ENCODE measurements at regions not wholly inside any gene's neighbourhood (a gene's known extent, or its start where the extent isn't known, plus 50 kb on each side); places are given as distances from the start of the nearest gene placed in this dataset.

GRCh38 chr6:134691180-134691579 is 258.7 kb downstream of the ALDH8A1 start:
- H3K27ac ChIP-seq, result no peak overlapping the region
- no peak for DNase-seq
- no peaks in the 10 kb centered on the region for H3K9me3 ChIP-seq
- TF ChIP-seq EP300 (IDR thresholded peaks at IDR 0.05; ENCODE audit: low read depth), result no peak
- TF ChIP-seq POLR2AphosphoS5 (IDR thresholded peaks at IDR 0.05), result no peak
- TF ChIP-seq POLR2A (IDR thresholded peaks at IDR 0.05), result no peak
- no peak for TF ChIP-seq CTCF (IDR thresholded peaks at IDR 0.05)
- 69 to 75% methylated on average over 2 of the region's 2 CpGs for WGBS, 2 donors (ENCODE audit: low coverage in 1 of 2)
- no peaks in the 10 kb centered on the region for H3K27me3 ChIP-seq
- intact Hi-C loops (cut with DNase I; ENCODE audit: low total_unique reads), result no loop called here
- no peak overlapping the region for H3K4me3 ChIP-seq
- no peaks in the 10 kb centered on the region for H3K36me3 ChIP-seq
- H3K4me1 ChIP-seq, result no peaks in the 10 kb centered on the region
- in situ Hi-C loops (cut with MboI; ENCODE audit: low pct_ligation_motif_present in 1 of 4, low pct_unique_long_range_greater_than_20kb in 1 of 4, low sequenced_read_pairs in 3 of 4), result no loop called here

- TF ChIP-seq CTCF (IDR thresholded peaks at IDR 0.05) (no peak), EP300 (IDR thresholded peaks at IDR 0.05; ENCODE audit: low read depth) (no peak), POLR2A (IDR thresholded peaks at IDR 0.05) (no peak), POLR2AphosphoS5 (IDR thresholded peaks at IDR 0.05) (no peak)
- H3K27me3 ChIP-seq, result no peaks in the 10 kb centered on the region
- no peaks in the 10 kb centered on the region for H3K4me1 ChIP-seq
- WGBS, 2 donors (ENCODE audit: low coverage in 1 of 2), result 74 to 83% methylated on average over 2 to 3 of the region's 3 CpGs
- no peaks in the 10 kb centered on the region for H3K36me3 ChIP-seq
- intact Hi-C loops (cut with DNase I; ENCODE audit: low total_unique reads), result no loop called here
- no peak for DNase-seq
- no peaks in the 10 kb centered on the region for H3K9me3 ChIP-seq
- no peak overlapping the region for H3K27ac ChIP-seq
- in situ Hi-C loops (cut with MboI; ENCODE audit: low pct_ligation_motif_present in 1 of 4, low pct_unique_long_range_greater_than_20kb in 1 of 4, low sequenced_read_pairs in 3 of 4), result no loop called here
- no peak overlapping the region for H3K4me3 ChIP-seq
Observed at GRCh38 chr6:134690048-134690447, 259.9 kb downstream of the ALDH8A1 start.

- WGBS, 2 donors (ENCODE audit: low coverage in 1 of 2), result 80 to 92% methylated on average over 1 to 4 of the region's 4 CpGs
- Histone ChIP-seq H3K36me3 (no peaks in the 10 kb centered on the region), H3K9me3 (no peaks in the 10 kb centered on the region), H3K27me3 (no peaks in the 10 kb centered on the region), H3K4me1 (no peaks in the 10 kb centered on the region), H3K4me3 (no peak overlapping the region), H3K27ac (no peak overlapping the region)
- no peak for TF ChIP-seq EP300 (IDR thresholded peaks at IDR 0.05; ENCODE audit: low read depth)
- no peak for TF ChIP-seq CTCF (IDR thresholded peaks at IDR 0.05)
- TF ChIP-seq POLR2A (IDR thresholded peaks at IDR 0.05), result no peak
- TF ChIP-seq POLR2AphosphoS5 (IDR thresholded peaks at IDR 0.05), result no peak
- intact Hi-C loops (cut with DNase I; ENCODE audit: low total_unique reads), result no loop called here
- no peak for DNase-seq
- in situ Hi-C loops (cut with MboI; ENCODE audit: low pct_ligation_motif_present in 1 of 4, low pct_unique_long_range_greater_than_20kb in 1 of 4, low sequenced_read_pairs in 3 of 4), result no loop called here
Observed at GRCh38 chr6:134689641-134690040, 260.3 kb downstream of the ALDH8A1 start.

GRCh38 chr6:134689177-134689576 is 260.7 kb downstream of the ALDH8A1 start:
- in situ Hi-C loops (cut with MboI; ENCODE audit: low pct_ligation_motif_present in 1 of 4, low pct_unique_long_range_greater_than_20kb in 1 of 4, low sequenced_read_pairs in 3 of 4), result no loop called here
- Histone ChIP-seq H3K4me1 (no peaks in the 10 kb centered on the region), H3K27me3 (no peaks in the 10 kb centered on the region), H3K27ac (no peak overlapping the region), H3K4me3 (no peak overlapping the region), H3K9me3 (no peaks in the 10 kb centered on the region), H3K36me3 (no peaks in the 10 kb centered on the region)
- no peak for TF ChIP-seq CTCF (IDR thresholded peaks at IDR 0.05)
- no peak for TF ChIP-seq EP300 (IDR thresholded peaks at IDR 0.05; ENCODE audit: low read depth)
- TF ChIP-seq POLR2A (IDR thresholded peaks at IDR 0.05), result no peak
- TF ChIP-seq POLR2AphosphoS5 (IDR thresholded peaks at IDR 0.05), result no peak
- DNase-seq, result no peak
- intact Hi-C loops (cut with DNase I; ENCODE audit: low total_unique reads), result no loop called here
- 46 to 68% methylated on average over 4 of the region's 4 CpGs for WGBS, 2 donors (ENCODE audit: low coverage in 1 of 2)

Measured in transverse colon (tissue), 4 donors.